ENCODE measurements at regions not wholly inside any gene's neighbourhood (a gene's known extent, or its start where the extent isn't known, plus 50 kb on each side); places are given as distances from the start of the nearest gene placed in this dataset.

GRCh38 chr19:34313188-34313587 lies 51.8 kb upstream of the GPI start:
- DNase-seq (ENCODE audit: low read depth in 1 of 2, low spot score in 1 of 2) (no peak), ATAC-seq (no peak), FAIRE-seq (no peak)
- Histone ChIP-seq H3K9me3 (no peaks in the 10 kb centered on the region), H3K4me2 (no peak overlapping the region), H3K4me3 (no peak overlapping the region), H3K27ac (no peak overlapping the region), H3K4me1 (peaks cover 22% of the 10 kb centered on the region)
- POLR2A ChIA-PET = no interaction called here
- WGBS (ENCODE audit: missing lambda C conversion rate) = 92% methylated on average over 6 of the region's 6 CpGs
- TF ChIP-seq FOSL2 (IDR thresholded peaks at IDR 0.05) = no peak
- no peak for TF ChIP-seq FOSL2 (CRISPR knock-in tag; IDR thresholded peaks at IDR 0.05)
- no peak for TF ChIP-seq SMC3 (IDR thresholded peaks at IDR 0.05)
- TF ChIP-seq TP53 (CRISPR knock-in tag; IDR thresholded peaks at IDR 0.05) = no peak
- no peak for TF ChIP-seq ZSCAN20 (CRISPR knock-in tag; IDR thresholded peaks at IDR 0.05)
- TF ChIP-seq, protein P1, sequence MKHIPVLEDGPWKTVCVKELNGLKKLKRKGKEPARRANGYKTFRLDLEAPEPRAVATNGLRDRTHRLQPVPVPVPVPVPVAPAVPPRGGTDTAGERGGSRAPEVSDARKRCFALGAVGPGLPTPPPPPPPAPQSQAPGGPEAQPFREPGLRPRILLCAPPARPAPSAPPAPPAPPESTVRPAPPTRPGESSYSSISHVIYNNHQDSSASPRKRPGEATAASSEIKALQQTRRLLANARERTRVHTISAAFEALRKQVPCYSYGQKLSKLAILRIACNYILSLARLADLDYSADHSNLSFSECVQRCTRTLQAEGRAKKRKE (CRISPR knock-in tag; IDR thresholded peaks at IDR 0.05; ENCODE audit: low read depth) = no peak
- no peak for TF ChIP-seq BCL3 (IDR thresholded peaks at IDR 0.05)
- TF ChIP-seq HOXB13 (CRISPR knock-in tag; IDR thresholded peaks at IDR 0.05; ENCODE audit: low read depth) = no peak
- TF ChIP-seq GATA3 (IDR thresholded peaks at IDR 0.05; ENCODE audit: borderline replicate concordance) = no peak
- no peak for TF ChIP-seq FOSB (CRISPR knock-in tag; IDR thresholded peaks at IDR 0.05)
- no peak for TF ChIP-seq BHLHE40 (IDR thresholded peaks at IDR 0.05; ENCODE audit: low read depth, low read length)
- no peak for TF ChIP-seq RFX5 (IDR thresholded peaks at IDR 0.05)
- TF ChIP-seq PBX3 (IDR thresholded peaks at IDR 0.05) = no peak
- TF ChIP-seq RAD21 (conservative IDR thresholded peaks at IDR 0.05 in 1 of 2, IDR thresholded peaks at IDR 0.05 in 1 of 2) = no peak
- no peak for TF ChIP-seq RARB (CRISPR knock-in tag; IDR thresholded peaks at IDR 0.05)
- no peak for TF ChIP-seq JUN (IDR thresholded peaks at IDR 0.05)
- CTCF ChIA-PET = interaction anchor here (0.9 kb wide), 1 partner anchor 23 kb away, joined by 5 read pairs; no protein-coding TSS in a partner anchor

DNA sequence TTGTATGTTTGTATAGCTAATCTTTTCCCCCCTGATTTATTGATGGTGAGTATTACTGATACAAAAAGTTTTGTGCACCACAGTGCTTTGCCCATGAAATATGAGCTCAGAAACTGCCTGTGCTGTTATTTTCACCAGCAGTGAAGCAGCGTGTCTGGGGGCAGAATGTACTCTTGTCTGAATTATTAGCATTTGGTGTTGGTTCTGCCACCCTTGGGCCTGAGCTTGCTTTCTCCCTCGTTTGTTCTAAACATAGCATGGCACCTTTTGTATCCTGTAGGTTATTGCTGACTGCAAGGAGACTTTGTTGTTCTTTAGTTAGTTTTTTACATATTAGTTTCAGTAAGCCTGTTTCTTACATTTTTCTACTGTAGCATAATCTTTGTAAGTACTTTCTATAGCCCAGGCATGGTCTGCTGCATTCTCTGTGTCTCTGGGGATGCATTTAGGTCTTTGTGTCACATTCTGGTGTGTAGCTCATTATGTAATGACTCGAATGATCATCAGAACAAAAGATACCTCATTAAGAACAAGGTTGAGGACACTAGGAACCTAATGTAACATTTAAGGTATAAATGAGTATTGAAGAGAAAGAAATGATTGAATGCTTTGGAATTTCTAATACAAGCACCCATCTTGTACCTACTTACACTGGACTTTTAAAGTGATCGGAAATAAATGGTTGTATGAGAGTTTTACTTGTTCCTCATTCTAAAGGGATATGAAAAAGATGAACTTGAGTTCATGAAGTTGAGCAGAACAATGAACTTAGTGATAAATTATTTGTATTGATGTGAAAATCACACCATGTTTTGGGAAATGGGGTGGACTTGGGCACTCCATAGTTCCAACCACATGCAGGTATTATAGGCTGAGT lies 50.3 kb upstream of the GPI start:
- DNase-seq (ENCODE audit: low read depth in 1 of 2, low spot score in 1 of 2) (no peak), ATAC-seq (no peak), FAIRE-seq (peak; percentile 82)
- Histone ChIP-seq H3K27ac (no peak overlapping the region), H3K4me3 (no peak overlapping the region), H3K4me1 (peaks cover 25% of the 10 kb centered on the region), H3K9me3 (no peaks in the 10 kb centered on the region), H3K4me2 (no peak overlapping the region)
- 83% methylated on average over 4 of the region's 4 CpGs for WGBS (ENCODE audit: missing lambda C conversion rate)
- ChIA-PET CTCF (interaction anchor here (1.5 to 4.9 kb wide), 2 partner anchors 20 to 31 kb away, joined by 3 to 32 read pairs; no protein-coding TSS in a partner anchor), POLR2A (no interaction called here)
- TF ChIP-seq PHF8 (IDR thresholded peaks at IDR 0.05; ENCODE audit: borderline replicate concordance, low read depth) (no peak), ESRRA (IDR thresholded peaks at IDR 0.05; ENCODE audit: borderline replicate concordance, low read length) (no peak), BHLHE40 (IDR thresholded peaks at IDR 0.05; ENCODE audit: low read depth, low read length) (no peak), E2F6 (IDR thresholded peaks at IDR 0.05; ENCODE audit: borderline replicate concordance, low read depth) (no peak), GATA3 (IDR thresholded peaks at IDR 0.05; ENCODE audit: borderline replicate concordance) (no peak), RCOR1 (IDR thresholded peaks at IDR 0.05; ENCODE audit: low read depth, low read length) (no peak), KDM5A (IDR thresholded peaks at IDR 0.05) (no peak), JUNB (IDR thresholded peaks at IDR 0.05) (no peak), FOSB (CRISPR knock-in tag; IDR thresholded peaks at IDR 0.05) (no peak), CHD4 (IDR thresholded peaks at IDR 0.05; ENCODE audit: borderline replicate concordance) (no peak), HOXB13 (CRISPR knock-in tag; IDR thresholded peaks at IDR 0.05; ENCODE audit: low read depth) (no peak), FOXS1 (CRISPR knock-in tag; IDR thresholded peaks at IDR 0.05) (no peak), RNF2 (IDR thresholded peaks at IDR 0.05; ENCODE audit: borderline replicate concordance, low read depth) (no peak), SREBF2 (IDR thresholded peaks at IDR 0.05) (no peak), PBX3 (IDR thresholded peaks at IDR 0.05) (no peak), RARB (CRISPR knock-in tag; IDR thresholded peaks at IDR 0.05) (no peak), CTCF (IDR thresholded peaks at IDR 0.05) (no peak)
- TF ChIP-seq, protein P1 (CRISPR knock-in tag; IDR thresholded peaks at IDR 0.05; ENCODE audit: low read depth) = no peak

Data from A549 (cell line).